Esophagus muscularis mucosa (tissue), 3 donors: ENCODE measurements at regions not wholly inside any gene's neighbourhood (a gene's known extent, or its start where the extent isn't known, plus 50 kb on each side); places are given as distances from the start of the nearest gene placed in this dataset.
"Not testable (repeated sequence)": the region's sequence is repeated elsewhere in the genome, so short reads cannot be mapped to it uniquely, and the experiment has no call there.

ENCODE experiments used
- CTCF ChIP-seq, 3 experiments: fragments of 200-600 bp in 2 of 3; fragments of 450-650 bp in 1 of 3; sonication (generic) in 2 of 3; IDR thresholded peaks; one replicate each; pipeline ENCODE4 v1.5.1; 2017 to 2019; ENCODE audit warnings: antibody characterized with exemption in 3 of 3, mild to moderate bottlenecking in 2 of 3, moderate library complexity in 1 of 3
- POLR2AphosphoS5 ChIP-seq, 2 donors: sonication (generic); formaldehyde crosslinking; IDR thresholded peaks; one replicate each; pipeline ENCODE4 v1.6.1; 2017; ENCODE audit warnings: antibody characterized with exemption in 2 of 2

GRCh38 chr18:70574951-70575350, 286.1 kb downstream of the SOCS6 start:
- not testable (repeated sequence) for TF ChIP-seq POLR2AphosphoS5, CTCF (IDR thresholded peaks at IDR 0.05)
